NCI-H187 (cell line): ENCODE measurements at regions not wholly inside any gene's neighbourhood (a gene's known extent, or its start where the extent isn't known, plus 50 kb on each side); places are given as distances from the start of the nearest gene placed in this dataset.

ENCODE experiments used
- DNase-seq, 2 experiments: peaks; one replicate each; lab custom pipeline; 2025; lab: John Stamatoyannopoulos, UW

DNA sequence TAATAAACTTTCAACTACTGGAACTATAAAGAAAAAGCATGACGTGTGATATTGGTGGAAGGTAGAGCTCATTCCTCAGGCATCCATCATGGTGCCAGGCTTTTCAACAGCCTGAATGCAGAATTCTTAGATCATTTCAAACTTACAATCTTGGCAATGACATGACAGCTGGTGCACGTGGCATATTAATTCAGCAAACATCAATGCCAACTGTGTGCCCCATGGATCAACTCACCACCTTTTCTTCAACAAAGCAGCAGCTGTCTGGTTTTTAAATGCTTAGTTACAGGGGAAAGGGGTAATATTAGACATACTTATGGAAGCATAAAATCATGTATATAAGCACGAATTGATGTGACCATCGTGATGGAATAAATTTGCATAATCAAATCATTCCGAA is 56.0 kb upstream of the OR13F1 start:
- DNase-seq = no peak
